ENCODE measurements at regions not wholly inside any gene's neighbourhood (a gene's known extent, or its start where the extent isn't known, plus 50 kb on each side); places are given as distances from the start of the nearest gene placed in this dataset.

- DNase-seq (ENCODE audit: low spot score), result no peak
Measured at GRCh38 chr22:48594016-48594756, 1233.5 kb downstream of the BRD1 start.

DNA sequence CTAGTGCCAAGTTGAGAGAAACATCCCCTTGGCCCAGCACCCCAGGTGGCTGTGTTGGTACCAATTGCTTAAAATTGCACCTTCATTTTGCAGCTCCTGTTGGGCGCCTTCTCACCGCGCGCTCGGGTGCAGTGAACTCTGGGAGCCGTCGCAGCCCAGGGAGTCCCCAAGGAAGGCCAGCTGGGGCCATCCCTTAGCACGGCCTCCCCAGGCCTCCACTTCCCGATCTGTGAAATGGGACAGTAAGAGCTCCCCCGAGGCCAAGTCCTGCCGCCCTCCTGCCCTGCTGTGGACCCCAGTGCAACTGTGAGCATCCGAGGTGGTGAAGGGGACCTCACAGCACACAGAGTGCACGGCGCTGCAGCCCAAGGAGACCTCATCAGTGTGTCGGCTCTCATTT is 1234.1 kb downstream of the BRD1 start:
- DNase-seq (ENCODE audit: low spot score), result no peak

GRCh38 chr22:48592931-48593330 is 1234.7 kb downstream of the BRD1 start:
- DNase-seq (ENCODE audit: low spot score), result no peak

DNA sequence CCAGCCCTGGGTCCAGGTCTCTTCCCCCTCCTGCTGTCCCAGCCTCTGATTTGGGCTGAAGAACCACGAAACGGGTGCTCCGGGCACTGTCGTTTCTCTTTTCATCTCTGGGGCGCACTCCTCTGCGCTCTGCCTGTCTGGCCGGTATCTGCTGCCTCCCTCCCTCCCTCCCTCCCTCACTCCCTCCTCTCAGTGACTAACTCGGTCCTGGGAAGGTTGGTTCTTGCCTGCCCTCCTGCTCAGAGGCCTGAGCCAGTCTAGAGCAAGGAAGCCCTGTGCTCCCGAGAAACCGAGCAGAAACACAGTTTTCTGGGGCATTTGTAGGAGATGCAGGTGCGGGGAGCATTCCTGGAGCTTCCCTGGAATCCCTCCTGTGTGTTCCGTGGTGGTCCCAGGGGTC is 1235.2 kb downstream of the BRD1 start:
- no peak for DNase-seq (ENCODE audit: low spot score)

GRCh38 chr22:48592066-48592345 is 1235.7 kb downstream of the BRD1 start:
- no peak for DNase-seq (ENCODE audit: low spot score)

GRCh38 chr22:48591286-48592065 is 1236.2 kb downstream of the BRD1 start:
- DNase-seq (ENCODE audit: low spot score), result no peak

DNA sequence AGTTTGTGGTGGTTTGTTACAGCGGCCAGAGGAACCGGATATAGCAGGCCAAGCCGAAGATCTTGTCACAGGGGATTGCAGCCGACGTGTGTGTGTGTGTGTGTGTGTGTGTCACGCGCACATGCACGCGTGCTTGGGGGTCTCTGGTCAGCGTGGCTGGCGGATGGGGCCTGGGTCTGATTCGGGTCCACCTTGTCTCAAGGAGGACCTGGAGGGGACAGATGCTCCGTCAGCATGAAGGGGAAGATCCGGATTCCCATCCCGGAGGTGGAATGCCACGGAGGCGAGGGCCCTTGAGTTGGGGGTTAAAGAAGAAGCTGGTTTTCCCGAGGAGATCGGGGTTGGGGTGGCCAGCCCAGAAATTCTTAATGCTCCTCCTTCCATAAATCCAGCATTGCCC is 1237.8 kb downstream of the BRD1 start:
- DNase-seq (ENCODE audit: low spot score), result no peak

DNA sequence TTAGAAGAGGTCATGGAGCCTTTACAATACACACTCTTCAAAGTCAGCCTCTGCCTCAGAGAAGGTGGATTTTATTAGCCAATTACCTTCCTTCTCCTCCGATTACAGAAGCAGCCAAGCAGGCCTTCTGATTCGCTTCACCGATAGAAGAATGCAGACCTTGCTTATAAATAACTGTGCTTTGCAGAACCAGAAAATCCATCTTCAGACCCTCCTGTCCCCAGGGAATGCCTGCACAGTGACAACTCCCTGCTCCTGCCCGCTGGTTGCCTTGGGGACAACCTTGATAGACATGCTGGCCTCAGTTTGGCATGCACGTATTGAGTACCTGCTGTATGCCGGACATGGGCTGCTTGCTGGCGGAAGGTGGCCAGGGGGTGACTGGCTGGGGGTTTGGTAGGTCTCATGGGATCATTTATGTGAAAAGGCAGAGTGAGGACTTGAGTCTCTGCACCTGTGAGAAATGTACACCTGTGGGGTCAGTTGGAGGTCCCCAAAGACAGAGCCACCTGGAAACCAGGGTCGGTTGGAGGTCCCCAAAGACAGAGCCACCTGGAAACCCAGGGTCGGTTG is 1238.7 kb downstream of the BRD1 start:
- no peak for DNase-seq (ENCODE audit: low spot score)

GRCh38 chr22:48588151-48588877 is 1239.4 kb downstream of the BRD1 start:
- DNase-seq (ENCODE audit: low spot score), result no peak

DNA sequence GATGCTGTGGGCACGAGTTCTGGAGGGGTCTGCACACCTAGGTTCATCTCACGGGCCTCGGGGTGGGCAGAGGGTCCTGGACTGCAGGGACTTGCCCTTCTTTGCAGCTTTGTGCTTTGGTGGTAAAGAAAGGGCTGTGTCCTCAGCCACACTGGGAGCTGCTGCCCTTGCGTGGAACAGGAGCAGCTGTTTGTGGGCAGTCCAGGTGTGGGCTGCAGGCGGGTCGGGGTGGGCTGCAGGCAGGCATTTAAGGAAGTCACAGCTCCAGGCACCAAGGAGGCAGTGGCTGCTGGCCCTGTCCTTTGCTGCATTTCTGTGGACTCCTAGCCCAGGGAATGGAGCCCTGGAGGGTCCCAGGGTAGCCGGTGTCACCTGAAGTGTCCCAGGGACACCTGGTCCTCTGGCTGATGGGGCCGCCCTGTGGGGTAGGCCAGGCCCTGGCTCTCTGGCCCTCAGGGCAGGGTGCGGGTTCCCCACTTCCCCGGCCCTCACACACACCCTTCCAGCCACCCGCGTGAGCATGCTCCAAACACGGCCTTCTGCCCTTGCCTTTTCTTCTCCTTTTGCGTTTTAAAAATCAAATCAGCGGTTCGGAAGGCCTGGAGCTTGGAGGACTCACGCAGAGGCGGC is 1240.3 kb downstream of the BRD1 start:
- no peak for DNase-seq (ENCODE audit: low spot score)

DNA sequence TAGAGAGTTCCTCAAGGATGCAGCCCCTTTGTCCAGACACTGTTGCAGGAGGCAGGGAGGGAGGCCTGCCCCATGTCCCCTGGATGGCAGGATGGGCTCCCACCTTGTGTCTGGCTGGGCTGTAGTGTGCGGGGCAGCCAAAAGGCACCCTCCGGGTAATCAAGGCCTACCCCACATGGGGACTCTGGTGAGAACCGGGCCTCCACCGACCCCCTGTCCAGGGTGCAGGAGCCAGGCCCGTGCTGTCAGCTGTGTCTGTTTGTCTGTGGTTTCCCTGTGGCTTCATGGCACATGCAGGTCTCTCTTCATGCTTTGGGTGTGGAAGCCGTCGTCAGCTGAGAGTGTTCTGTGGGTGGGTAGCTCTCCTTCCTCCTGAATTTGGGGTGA is 1240.9 kb downstream of the BRD1 start:
- DNase-seq (ENCODE audit: low spot score), result no peak

DNA sequence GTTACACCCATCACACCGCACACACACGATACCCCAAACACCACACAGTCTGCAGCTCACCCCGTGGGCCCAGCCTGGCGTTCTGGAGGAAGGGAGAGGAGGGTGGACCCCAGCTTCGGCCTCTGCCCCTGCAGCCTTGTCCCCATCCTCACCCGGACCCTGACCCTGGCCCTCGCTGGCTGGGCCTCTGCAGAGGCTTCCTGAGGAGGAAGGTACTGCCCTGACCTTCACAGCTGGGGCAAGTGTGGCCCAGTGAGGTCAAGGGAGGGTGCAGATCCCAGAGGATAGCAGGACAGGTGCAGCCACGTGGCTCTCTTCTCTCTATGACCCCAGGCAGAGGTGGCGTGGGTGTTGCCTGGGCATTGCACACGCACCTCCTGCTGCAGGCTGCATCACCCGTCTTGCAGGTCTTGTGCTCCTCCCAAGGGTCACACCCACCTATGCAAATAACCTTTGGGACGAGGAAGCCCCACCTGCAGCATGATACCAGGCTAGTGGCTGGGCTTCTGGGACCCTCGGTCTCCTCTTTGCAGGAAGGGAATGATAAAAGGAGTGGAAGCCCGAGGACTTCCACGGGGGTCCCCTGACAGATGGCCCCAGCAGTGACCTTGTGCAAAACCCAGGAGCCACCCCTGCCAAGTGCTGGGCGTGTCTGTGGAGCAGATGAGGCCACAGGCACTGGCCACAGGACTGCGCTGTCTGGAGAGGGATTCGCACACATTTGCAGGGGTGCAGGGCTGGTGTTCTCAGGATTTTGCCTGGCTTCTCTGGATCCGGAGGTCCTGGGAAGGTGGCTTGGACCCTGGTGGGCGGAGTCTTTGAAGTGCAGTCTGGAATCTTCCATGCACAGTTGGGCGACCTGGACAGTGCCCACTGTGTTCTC is 1241.5 kb downstream of the BRD1 start:
- DNase-seq (ENCODE audit: low spot score), result no peak

DNA sequence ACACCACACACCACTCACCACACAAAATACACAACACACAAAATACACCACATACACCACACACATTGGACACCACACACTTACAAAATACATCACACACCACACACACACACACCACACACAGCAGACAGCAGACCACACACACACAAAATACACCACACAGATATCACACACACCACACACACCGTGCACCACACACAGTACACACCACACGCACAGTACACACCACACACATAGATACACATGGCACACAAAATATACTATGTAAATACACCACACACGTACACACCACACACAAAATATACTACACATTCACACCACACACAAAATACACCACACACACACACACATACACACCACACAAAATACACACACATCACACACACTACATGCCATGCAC is 1243.5 kb downstream of the BRD1 start:
- DNase-seq (ENCODE audit: low spot score), result no peak

DNA sequence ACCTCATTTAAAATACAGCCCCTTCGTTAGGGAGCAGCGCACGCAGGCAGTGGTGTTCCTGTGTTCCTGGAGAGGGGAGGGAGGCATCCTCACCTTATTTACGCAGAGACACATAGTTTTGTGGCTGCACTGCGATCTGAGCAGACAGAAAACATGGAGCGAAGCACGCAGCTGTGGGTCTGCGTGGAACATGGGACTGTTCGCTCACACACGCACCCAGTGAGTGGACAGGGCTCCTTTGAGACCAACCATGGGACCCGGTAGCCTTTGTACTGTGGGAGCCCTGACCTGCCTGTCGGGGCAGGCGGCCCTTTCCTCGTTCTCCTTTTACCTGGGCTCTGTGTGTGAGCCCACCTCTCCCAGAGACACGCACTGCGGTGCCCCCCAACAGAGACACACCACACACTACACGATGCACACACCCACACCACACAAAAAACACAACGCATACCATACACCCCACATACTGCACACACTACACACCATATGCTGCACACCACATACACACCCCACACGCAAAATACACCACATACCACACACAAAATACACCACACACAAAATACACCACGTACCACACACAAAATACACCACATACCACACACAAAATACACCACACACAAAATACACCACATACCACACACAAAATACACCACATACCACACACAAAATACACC is 1245.7 kb downstream of the BRD1 start:
- no peak for DNase-seq (ENCODE audit: low spot score)

DNA sequence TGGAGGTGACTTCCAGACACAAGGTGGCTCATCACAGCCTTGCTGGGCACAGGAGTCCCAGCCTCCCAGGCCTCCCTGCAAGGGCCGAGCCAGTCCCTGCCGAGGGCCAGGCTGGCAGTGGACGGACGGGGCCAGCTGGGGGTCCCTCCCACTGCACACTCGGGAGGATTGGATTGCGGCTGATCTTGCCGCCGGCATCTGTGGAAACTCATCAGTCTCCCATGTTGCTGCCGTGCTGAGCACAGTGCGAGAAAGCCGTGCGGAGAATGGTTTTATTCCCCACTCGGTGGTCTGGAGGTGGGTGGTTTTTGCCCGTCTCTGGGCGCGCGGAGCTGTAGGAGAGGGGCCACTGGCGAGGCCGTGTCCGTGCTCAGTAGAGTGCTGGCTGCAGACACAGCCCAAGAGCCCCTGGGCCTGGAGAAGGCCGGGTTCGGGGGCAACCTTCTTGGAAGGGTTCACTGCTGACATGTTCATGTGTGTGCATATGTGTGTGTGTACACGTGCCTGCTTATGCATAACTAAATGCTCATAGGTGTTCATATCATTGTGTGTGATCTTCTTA is 1246.4 kb downstream of the BRD1 start:
- DNase-seq (ENCODE audit: low spot score), result no peak

- no peak for DNase-seq (ENCODE audit: low spot score)
Measured at GRCh38 chr22:48580481-48580970, 1247.1 kb downstream of the BRD1 start.

GRCh38 chr22:48579928-48580309 is 1247.8 kb downstream of the BRD1 start:
- no peak for DNase-seq (ENCODE audit: low spot score)

- no peak for DNase-seq (ENCODE audit: low spot score)
Measured at GRCh38 chr22:48579043-48579927, 1248.4 kb downstream of the BRD1 start.
